SK-N-MC (cell line): ENCODE measurements at regions not wholly inside any gene's neighbourhood (a gene's known extent, or its start where the extent isn't known, plus 50 kb on each side); places are given as distances from the start of the nearest gene placed in this dataset.

Source experiments
- DNase-seq: peaks from one replicate; pipeline ENCODE4 v3.0.0-alpha.2; 2011; ENCODE audit warnings: low read depth, low spot score
- H3K27ac ChIP-seq: fragments of 200-600 bp; sonication (generic); 2 replicates; pipeline ENCODE4 v1.5.1; 2016; ENCODE audit warnings: mixed run types
- H3K36me3 ChIP-seq: fragments of 200-600 bp; sonication (generic); 2 replicates; pipeline ENCODE4 v1.6.1; 2017; ENCODE audit warnings: antibody characterized with exemption, low read length, mixed read lengths; ENCODE audit not compliant: insufficient read depth
- H3K4me3 ChIP-seq: fragments of 200-600 bp; sonication (generic); 2 replicates; pipeline ENCODE4 v1.5.1; 2016
- H3K9ac ChIP-seq: fragments of 200-600 bp; sonication (generic); 2 replicates; pipeline ENCODE4 v1.8.0; 2017; ENCODE audit warnings: mixed run types, mixed read lengths; ENCODE audit not compliant: insufficient read length
- H3K9me3 ChIP-seq: fragments of 200-600 bp; sonication (generic); 2 replicates; pipeline ENCODE4 v1.6.1; 2017; ENCODE audit warnings: low read depth, mild to moderate bottlenecking, antibody characterized with exemption, low read length, moderate library complexity, mixed read lengths
- EZH2 ChIP-seq: fragments of 200-600 bp; sonication (generic); IDR thresholded peaks from one replicate; pipeline ENCODE4 v1.6.1; 2017; ENCODE audit warnings: antibody characterized with exemption
- FOXP2 ChIP-seq: optimal IDR thresholded peaks from 2 replicates; pipeline ENCODE3; 2011; ENCODE audit warnings: mild to moderate bottlenecking, moderate library complexity; ENCODE audit not compliant: insufficient read depth; ENCODE audit errors: extremely low read length, control extremely low read depth
- POLR2AphosphoS5 ChIP-seq: IDR thresholded peaks from 2 replicates; pipeline ENCODE4 v1.6.1; 2012; ENCODE audit warnings: mild to moderate bottlenecking, low read depth, low read length, borderline replicate concordance

DNA sequence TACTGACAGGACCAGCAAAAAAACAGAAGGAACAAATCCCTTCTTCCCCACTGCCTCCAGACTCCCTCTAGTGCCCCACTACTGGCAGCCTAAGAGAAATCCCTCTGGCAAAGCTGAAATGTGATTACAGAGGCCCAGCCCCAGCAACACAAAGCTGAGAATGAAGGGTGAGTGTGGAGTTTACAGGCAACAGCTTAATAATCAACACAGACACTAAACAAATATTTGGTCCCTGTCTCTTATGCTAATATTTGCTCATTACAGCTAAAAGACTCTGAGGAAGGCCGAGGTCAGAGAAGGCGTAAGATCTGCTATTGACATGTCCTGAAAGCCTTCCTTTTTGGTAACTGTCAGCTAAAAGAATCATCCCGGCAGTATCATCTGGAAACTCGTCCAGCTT is 308.5 kb upstream of the RASGRP1 start:
- TF ChIP-seq EZH2, result no peak

DNA sequence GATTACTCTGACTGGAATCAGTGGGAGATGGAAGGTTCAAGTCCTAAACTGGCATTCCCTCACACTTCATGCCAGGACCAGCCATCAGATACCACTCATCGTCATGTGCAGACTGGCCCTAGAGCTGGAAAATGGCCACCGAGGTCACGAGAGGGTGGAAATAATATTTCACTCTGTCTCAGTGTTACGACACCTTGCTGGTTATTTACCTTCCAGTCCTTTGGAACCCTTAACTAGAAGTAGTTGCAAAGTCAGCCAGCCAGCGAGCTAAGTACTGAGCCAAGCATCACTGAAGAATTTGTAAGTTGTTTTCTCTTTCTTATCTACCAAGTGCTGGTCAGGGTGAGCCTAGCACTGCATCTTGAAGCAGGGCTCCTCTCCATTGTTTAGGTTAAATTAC is 309.9 kb upstream of the RASGRP1 start:
- H3K27ac ChIP-seq, result no peak overlapping the region
- H3K9ac ChIP-seq, result no peak overlapping the region
- no peaks in the 10 kb centered on the region for H3K9me3 ChIP-seq
- DNase-seq, result no peak
- no peaks in the 10 kb centered on the region for H3K36me3 ChIP-seq
- no peak for TF ChIP-seq EZH2
- TF ChIP-seq POLR2AphosphoS5, result no peak
- TF ChIP-seq FOXP2, result no peak
- no peak overlapping the region for H3K4me3 ChIP-seq

More for the DNA sequence above, 308.5 kb upstream of the RASGRP1 start:
- H3K27ac ChIP-seq, result no peak overlapping the region
- H3K4me3 ChIP-seq, result no peak overlapping the region
- no peaks in the 10 kb centered on the region for H3K36me3 ChIP-seq
- no peaks in the 10 kb centered on the region for H3K9me3 ChIP-seq
- no peak overlapping the region for H3K9ac ChIP-seq
- DNase-seq, result no peak

DNA sequence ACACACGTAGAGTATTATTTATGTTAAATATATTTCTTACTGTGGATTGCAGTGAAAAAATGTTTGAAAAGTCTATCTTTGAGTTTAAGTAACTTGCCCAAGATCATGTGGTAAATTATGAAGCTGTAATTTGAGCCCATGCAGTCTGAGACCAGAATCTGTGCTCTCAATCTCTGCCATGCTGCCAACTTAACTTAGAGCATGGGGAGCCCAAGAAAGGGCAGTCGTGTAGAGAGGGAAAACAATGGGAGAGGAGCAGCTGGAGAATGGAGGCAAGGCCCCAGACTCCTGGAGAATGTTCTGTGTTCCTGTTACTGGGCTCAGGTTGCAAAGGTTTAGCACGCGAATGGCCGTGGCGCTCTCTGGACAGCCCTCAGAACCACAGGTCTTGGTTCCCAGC is 311.6 kb upstream of the RASGRP1 start:
- Histone ChIP-seq H3K9me3 (no peaks in the 10 kb centered on the region), H3K4me3 (no peak overlapping the region), H3K36me3 (no peaks in the 10 kb centered on the region), H3K9ac (no peak overlapping the region), H3K27ac (no peak overlapping the region)
- no peak for DNase-seq
- TF ChIP-seq FOXP2 (no peak), POLR2AphosphoS5 (no peak)

DNA sequence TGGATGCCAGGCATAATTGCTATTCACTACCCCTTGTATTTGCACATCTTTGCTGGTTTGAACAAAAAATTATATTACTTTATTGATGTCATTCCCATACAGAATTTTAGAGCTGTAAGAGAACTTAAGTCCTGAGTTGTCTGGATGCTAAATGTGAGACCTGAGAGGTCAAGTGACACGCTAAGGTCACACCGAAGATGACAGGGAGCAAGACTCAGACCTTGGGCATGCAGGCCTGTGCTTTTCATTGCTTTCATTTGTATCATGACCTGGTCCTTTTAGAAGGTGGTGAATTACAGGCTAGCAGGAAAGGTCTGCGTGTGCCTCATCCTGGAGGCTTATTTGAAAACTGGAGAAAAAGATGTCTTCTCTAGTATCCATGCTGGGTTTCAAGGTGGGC is 312.0 kb upstream of the RASGRP1 start:
- Histone ChIP-seq H3K27ac (no peak overlapping the region), H3K4me3 (no peak overlapping the region), H3K9me3 (no peaks in the 10 kb centered on the region), H3K9ac (no peak overlapping the region), H3K36me3 (no peaks in the 10 kb centered on the region)
- no peak for TF ChIP-seq FOXP2
- no peak for TF ChIP-seq POLR2AphosphoS5
- no peak for TF ChIP-seq EZH2
- no peak for DNase-seq

DNA sequence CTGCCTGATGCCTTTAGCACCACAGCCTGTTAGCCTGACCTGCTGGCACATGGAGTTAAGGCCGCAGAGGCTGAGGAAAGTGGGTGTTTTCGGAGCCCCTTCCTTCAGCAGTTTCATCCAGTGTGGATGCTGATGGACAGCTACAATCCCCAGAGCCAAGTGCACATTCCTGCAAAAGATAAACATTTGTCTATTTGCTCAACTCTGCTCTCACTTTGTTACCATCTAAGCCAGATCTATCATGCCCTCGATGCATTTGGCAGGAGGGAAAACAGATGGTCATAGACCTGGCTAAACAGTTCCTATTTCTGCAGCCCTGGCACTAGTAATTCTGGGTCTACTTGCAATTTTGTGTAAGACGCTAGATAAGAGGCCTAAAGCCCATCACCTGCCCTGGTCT is 312.9 kb upstream of the RASGRP1 start:
- Histone ChIP-seq H3K4me3 (no peak overlapping the region), H3K36me3 (no peaks in the 10 kb centered on the region), H3K9me3 (no peaks in the 10 kb centered on the region), H3K27ac (no peak overlapping the region), H3K9ac (no peak overlapping the region)
- no peak for TF ChIP-seq EZH2
- TF ChIP-seq FOXP2, result no peak
- TF ChIP-seq POLR2AphosphoS5, result no peak
- no peak for DNase-seq

DNA sequence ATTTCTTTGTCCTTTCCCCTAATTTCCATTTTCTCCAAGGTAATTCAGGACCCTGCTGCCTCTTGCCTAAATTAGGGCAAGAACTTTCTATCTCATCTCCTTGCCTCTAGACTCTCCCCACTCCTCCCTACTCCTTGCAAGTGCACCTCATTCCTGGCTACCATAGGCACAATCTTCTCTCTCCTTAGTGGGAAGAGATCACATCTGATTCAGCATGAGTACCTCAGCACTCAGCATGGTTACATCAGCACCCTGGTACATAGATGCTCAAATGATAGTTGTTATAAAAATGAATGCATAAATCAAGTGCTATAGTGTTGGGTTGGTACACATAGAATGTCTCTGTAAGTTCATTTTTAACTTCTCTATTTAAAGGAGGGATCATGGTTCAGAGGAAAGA is 313.4 kb upstream of the RASGRP1 start:
- H3K27ac ChIP-seq, result no peak overlapping the region
- DNase-seq, result no peak
- H3K9me3 ChIP-seq, result no peaks in the 10 kb centered on the region
- TF ChIP-seq POLR2AphosphoS5 (no peak), FOXP2 (no peak), EZH2 (no peak)
- H3K4me3 ChIP-seq, result no peak overlapping the region
- H3K9ac ChIP-seq, result no peak overlapping the region
- H3K36me3 ChIP-seq, result no peaks in the 10 kb centered on the region

DNA sequence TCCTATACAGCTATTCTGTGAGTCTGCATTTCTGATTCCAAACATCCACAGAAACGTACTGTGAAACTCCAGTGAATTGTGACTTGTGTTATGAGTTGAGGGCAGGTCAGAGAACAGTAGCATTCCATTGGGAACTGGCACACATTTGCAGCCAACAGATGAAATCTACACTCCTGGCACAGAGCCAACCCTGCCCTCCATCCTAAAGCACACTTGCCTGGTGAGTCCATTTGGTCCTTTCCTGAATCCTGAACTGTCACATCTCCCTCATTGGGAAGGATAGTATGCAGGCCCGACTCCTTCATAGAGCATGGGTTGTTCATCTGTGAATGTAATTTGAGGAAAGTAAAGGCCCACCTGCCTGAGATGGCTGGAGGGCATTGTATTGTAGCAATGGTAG is 314.3 kb upstream of the RASGRP1 start:
- Histone ChIP-seq H3K36me3 (no peaks in the 10 kb centered on the region), H3K9ac (no peak overlapping the region), H3K9me3 (no peaks in the 10 kb centered on the region), H3K27ac (no peak overlapping the region), H3K4me3 (no peak overlapping the region)
- DNase-seq, result no peak
- TF ChIP-seq EZH2 (no peak), POLR2AphosphoS5 (no peak), FOXP2 (no peak)

DNA sequence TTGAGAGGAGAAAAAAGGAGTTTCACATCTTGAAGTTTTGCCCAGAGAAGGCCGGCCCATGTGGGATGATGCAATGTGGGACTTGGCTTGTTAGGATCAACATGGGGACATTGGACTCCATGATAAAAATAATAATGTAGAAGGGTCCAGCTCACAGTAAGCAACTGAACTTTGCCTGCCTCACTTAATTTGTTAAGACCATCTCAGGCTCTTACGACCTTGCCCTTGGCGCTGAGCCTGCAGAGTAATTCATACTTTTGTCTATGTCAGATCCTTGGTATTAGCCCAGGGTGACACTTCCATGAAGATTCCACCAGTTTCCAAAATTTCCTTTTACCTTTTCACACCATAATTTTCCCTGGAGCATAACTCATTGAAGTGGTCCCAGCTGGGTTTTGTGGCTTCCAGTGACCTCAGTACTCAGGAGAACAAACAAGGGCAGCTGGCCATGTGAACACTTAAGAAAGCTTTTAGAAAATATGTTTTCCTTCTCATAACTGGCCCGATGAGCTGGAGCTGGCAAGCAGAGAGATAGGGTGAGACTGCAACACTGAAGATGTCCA is 315.4 kb upstream of the RASGRP1 start:
- Histone ChIP-seq H3K9ac (no peak overlapping the region), H3K9me3 (no peaks in the 10 kb centered on the region), H3K27ac (no peak overlapping the region), H3K36me3 (no peaks in the 10 kb centered on the region), H3K4me3 (no peak overlapping the region)
- no peak for DNase-seq
- TF ChIP-seq EZH2 (no peak), FOXP2 (no peak), POLR2AphosphoS5 (no peak)

DNA sequence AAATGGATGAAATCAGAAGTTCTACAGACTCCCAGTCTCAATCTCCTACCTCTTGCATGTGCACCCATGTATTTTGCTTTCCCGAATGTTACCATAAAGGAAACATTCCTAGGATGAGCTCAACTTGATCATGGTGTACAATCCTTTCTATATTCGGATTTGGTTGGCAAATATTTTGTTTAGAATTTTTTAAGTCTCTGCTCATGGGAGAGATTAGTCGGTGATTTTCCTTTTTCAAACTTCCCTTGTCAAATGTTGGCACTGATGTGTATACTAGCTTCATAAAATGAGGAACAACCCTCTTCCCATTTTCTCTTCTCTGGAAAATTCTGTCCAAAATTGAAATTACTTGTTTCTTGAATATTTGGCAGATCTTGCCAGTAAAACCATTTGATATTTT is 317.6 kb upstream of the RASGRP1 start:
- H3K9ac ChIP-seq, result no peak overlapping the region
- H3K4me3 ChIP-seq, result no peak overlapping the region
- H3K9me3 ChIP-seq, result no peaks in the 10 kb centered on the region
- TF ChIP-seq FOXP2 (no peak), POLR2AphosphoS5 (no peak), EZH2 (no peak)
- H3K27ac ChIP-seq, result no peak overlapping the region
- DNase-seq, result no peak
- no peaks in the 10 kb centered on the region for H3K36me3 ChIP-seq
